Peyer's patch (tissue), 4 donors: ENCODE measurements at regions not wholly inside any gene's neighbourhood (a gene's known extent, or its start where the extent isn't known, plus 50 kb on each side); places are given as distances from the start of the nearest gene placed in this dataset.

Experiments used
- CTCF ChIP-seq, 6 experiments: fragments of 450-650 bp in 4 of 6; fragments of 200-600 bp in 2 of 6; sonication (generic) in 1 of 6; IDR thresholded peaks; one replicate each; pipeline ENCODE4 v1.5.1; 2017 to 2019; ENCODE audit warnings: antibody characterized with exemption in 6 of 6, mild to moderate bottlenecking in 3 of 6, moderate library complexity in 1 of 6
- POLR2A ChIP-seq, 2 donors: fragments of 450-650 bp; IDR thresholded peaks; one replicate each; pipeline ENCODE4 v1.5.1; 2017; ENCODE audit warnings: antibody characterized with exemption in 2 of 2, mild to moderate bottlenecking in 2 of 2, moderate library complexity in 2 of 2

GRCh38 chr2:217203086-217203485, 343.2 kb upstream of the TNP1 start:
- TF ChIP-seq CTCF (IDR thresholded peaks at IDR 0.05) (no peak), POLR2A (IDR thresholded peaks at IDR 0.05) (no peak)
